Skeletal muscle tissue (tissue), 3 donors: ENCODE measurements at regions not wholly inside any gene's neighbourhood (a gene's known extent, or its start where the extent isn't known, plus 50 kb on each side); places are given as distances from the start of the nearest gene placed in this dataset.
A peak's percentile ranks its signal among the peaks of the same experiment; 100 is the strongest.

Experiments
- H3K27ac ChIP-seq: one replicate; pipeline ENCODE4 v1.7.0; 2013; ENCODE audit warnings: mild to moderate bottlenecking, low read depth, low read length, inconsistent platforms
- H3K27me3 ChIP-seq, 3 donors: one replicate each; pipeline ENCODE4 v1.7.0; 2013; ENCODE audit warnings: low read length in 3 of 3; ENCODE audit not compliant: control insufficient read depth in 3 of 3, insufficient read depth in 3 of 3
- H3K36me3 ChIP-seq, 3 donors: one replicate each; pipeline ENCODE4 v1.7.0; 2013; ENCODE audit warnings: low read length in 3 of 3; ENCODE audit not compliant: control insufficient read depth in 3 of 3, insufficient read depth in 3 of 3
- H3K4me1 ChIP-seq, 3 donors: one replicate each; pipeline ENCODE4 v1.7.0; 2013; ENCODE audit warnings: low read length in 3 of 3, mild to moderate bottlenecking in 3 of 3; ENCODE audit not compliant: control insufficient read depth in 3 of 3, insufficient read depth in 3 of 3
- H3K4me3 ChIP-seq, 3 donors: one replicate each; pipeline ENCODE4 v1.7.0; 2013; ENCODE audit warnings: low read length in 3 of 3
- H3K9ac ChIP-seq, 3 donors: one replicate each; pipeline ENCODE4 v1.7.0; 2013; ENCODE audit warnings: low read length in 3 of 3, mild to moderate bottlenecking in 3 of 3, moderate library complexity in 2 of 3, low read depth in 1 of 3
- H3K9me3 ChIP-seq, 3 donors: one replicate each; pipeline ENCODE4 v1.7.0; 2013; ENCODE audit warnings: low read length in 3 of 3; ENCODE audit not compliant: control insufficient read depth in 3 of 3
- donor health status: Osteomylitis.

DNA sequence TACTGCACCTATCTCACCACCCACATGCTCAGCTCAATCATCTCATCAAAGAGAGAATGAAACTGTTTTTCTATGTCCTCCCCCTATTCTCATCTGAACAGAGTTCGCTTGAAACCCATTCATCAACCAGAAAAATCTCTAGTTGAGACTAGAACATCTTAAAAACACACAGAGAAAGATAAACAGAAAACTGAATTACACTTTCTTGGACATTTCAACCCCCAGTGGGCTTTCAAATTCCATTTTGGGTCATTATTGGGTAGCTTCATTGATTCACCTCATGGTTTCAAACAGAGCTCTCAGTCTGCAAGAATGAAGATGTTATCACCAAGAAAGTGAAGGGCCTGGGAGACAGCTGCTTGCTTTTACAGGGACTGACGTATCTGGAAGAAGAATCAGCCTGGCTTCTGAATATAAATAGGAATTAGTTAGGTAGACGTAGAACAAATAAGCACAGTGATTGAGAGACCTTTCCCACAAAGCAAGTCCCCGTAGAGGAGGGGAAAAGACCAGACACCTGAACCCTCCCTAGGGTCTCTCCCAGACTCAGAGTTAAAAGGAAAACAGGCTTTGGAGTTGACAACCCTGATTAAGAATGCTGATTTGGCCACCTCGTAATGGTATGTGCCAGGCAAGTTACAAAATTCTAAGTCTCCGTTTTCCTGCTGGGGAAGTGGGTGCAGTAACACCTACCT is 155.7 kb downstream of the BBOX1 start:
- H3K27me3 ChIP-seq: no peaks in the 10 kb centered on the region
- H3K4me1 ChIP-seq: peaks cover 4 to 15% (median 11%) of the 10 kb centered on the region in 3 donors
- H3K4me3 ChIP-seq: no peak overlapping the region
- no peaks in the 10 kb centered on the region for H3K36me3 ChIP-seq
- no peak overlapping the region for H3K27ac ChIP-seq
- peak overlapping the region in 1 of 3 donors; percentile 7 for H3K9ac ChIP-seq
- H3K9me3 ChIP-seq: no peaks in the 10 kb centered on the region

DNA sequence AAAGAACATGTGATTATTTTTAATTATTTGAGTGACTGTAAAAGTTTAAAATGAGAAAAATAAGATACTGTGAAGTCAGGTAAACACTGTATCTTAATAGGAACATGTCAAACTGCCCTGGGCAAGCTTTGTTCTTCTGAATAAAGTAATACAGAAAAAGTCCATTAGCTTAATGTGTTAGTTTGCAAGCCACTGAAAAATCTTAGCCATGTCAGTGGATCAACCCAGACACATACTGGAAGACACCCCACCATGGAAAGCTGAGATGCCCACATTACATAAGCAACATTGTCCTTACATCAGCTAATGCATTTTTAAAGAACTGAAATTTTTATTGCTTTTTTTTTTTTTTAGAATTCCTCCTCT is 155.2 kb downstream of the BBOX1 start:
- Histone ChIP-seq H3K27ac (no peak overlapping the region), H3K36me3 (no peaks in the 10 kb centered on the region), H3K4me3 (no peak overlapping the region), H3K9ac (no peak overlapping the region), H3K27me3 (no peaks in the 10 kb centered on the region), H3K4me1 (peaks cover 0 to 12% (median 8%) of the 10 kb centered on the region in 3 donors), H3K9me3 (no peaks in the 10 kb centered on the region)

DNA sequence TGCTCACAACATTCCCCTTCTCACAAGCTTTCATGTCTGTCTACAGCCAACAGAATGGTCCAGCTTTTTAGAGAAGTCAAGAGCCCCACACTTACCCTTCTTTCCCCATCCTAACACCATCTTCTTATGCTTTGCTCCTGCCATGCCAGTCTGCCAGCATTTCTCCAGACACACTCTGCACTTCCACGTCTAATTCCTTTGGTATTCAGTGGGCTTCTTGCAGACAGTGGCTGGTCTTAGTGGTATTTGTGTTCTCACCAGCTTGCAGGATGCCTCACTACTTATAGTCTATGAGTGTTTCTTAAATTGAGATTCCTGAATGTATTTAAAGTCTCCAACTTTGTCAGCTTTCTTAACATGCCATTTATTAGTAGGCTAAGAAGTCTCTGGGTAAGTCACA is 154.4 kb downstream of the BBOX1 start:
- Histone ChIP-seq H3K9ac (no peak overlapping the region), H3K36me3 (no peaks in the 10 kb centered on the region), H3K27me3 (no peaks in the 10 kb centered on the region), H3K27ac (no peak overlapping the region), H3K4me3 (no peak overlapping the region), H3K4me1 (peaks cover 0 to 8% (median 7%) of the 10 kb centered on the region in 3 donors), H3K9me3 (no peaks in the 10 kb centered on the region)

DNA sequence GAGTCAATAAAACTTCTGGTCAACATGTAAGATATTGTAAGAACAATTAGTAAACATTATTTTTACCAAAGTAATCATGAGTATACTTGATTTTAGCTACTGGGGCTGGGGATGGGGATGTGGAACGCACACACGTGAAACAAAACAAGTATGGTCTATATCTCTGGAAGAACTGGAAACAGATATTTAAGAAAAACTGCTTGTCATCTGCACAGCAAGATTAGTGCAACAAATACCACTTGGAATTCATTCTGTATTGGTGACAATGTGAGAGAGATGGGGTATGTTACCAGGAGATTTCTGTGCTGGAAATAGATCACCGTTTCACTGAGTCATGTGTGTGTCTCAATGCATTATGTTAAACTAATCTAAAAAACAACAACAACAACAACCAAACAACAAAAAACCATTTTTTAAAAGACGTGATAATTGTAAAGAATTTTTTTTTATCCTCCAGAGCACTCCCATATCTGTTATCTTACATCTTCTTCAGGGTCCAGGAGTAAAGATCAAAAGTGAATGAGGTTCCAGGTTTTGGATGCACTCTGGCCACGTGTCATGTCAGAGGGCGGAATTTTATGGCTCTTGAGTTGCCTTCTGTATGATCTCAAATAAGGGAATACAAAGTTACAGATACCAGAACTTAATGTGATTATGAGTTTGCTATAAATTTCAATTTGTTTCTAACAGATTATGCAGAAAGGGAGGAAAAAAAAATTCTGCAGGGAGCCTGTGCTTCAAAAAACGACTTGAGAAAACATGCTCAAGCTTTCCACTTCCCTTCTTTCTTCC is 153.0 kb downstream of the BBOX1 start:
- H3K27me3 ChIP-seq: no peaks in the 10 kb centered on the region
- no peaks in the 10 kb centered on the region for H3K36me3 ChIP-seq
- no peak overlapping the region for H3K4me3 ChIP-seq
- H3K9ac ChIP-seq: no peak overlapping the region
- no peaks in the 10 kb centered on the region for H3K9me3 ChIP-seq
- H3K4me1 ChIP-seq: peaks cover 0 to 9% (median 8%) of the 10 kb centered on the region in 3 donors
- H3K27ac ChIP-seq: no peak overlapping the region

DNA sequence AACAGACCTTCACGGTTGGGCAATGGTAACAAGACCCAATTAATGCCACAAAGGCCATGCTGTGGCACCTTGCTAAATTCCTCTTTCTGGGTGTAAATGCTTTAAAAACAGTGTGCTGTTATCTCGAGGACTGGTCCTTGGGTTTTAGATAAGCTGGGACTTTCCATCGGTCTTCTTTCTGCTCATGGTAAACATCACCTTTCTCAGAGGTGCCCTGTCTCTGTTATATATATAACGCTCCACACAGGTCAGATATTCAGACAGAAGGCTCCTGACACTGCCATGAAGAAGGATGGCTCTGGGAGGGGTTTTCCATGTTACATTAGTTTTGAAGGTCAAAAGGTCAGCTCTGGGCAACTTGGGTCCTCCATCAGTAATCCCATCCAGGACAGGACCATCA is 151.6 kb downstream of the BBOX1 start:
- Histone ChIP-seq H3K4me1 (peaks cover 0 to 12% (median 6%) of the 10 kb centered on the region in 3 donors), H3K36me3 (no peaks in the 10 kb centered on the region), H3K4me3 (no peak overlapping the region), H3K9me3 (no peaks in the 10 kb centered on the region), H3K27me3 (no peaks in the 10 kb centered on the region), H3K9ac (no peak overlapping the region), H3K27ac (no peak overlapping the region)

DNA sequence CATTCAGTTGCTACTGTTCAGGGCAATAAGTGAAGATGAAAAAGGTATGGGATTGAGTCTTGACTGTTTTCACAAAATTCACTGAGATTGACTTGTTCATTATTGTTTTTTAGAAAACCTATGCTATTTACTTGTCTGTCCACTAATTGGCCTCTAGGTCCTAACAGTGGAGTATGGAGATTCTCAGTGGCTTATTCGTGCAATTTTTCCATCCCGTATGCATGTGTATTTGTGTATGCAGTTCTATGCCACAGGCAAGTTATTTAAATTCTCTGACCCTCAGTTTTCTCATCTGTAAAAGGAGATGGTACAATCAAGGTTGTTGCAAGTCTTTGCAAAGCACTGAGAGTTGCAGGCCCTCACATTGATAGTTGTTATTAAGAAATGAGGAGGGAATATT is 151.0 kb downstream of the BBOX1 start:
- Histone ChIP-seq H3K9ac (no peak overlapping the region), H3K27ac (no peak overlapping the region), H3K4me3 (no peak overlapping the region), H3K27me3 (no peaks in the 10 kb centered on the region), H3K4me1 (peaks cover 0 to 10% (median under 1%) of the 10 kb centered on the region in 3 donors), H3K36me3 (no peaks in the 10 kb centered on the region), H3K9me3 (no peaks in the 10 kb centered on the region)

DNA sequence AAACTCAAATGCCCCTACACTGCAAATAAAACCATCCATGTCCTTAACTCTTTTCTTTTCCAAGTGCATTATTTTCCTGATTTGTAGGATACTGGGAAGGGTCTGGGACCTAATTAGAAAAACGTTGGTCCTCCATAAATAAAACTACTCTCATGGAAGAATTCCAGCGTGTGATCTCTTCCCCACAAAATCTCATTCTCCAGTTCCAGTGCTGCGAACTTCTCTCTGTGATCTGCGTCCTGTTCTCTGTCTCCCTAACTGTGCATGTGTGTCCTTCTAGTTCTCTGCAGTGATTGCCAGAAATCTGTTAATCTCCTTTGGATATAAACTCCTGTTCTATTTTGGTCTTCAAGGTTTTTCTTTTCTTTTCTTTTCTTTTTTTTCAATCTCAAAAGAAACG is 148.1 kb downstream of the BBOX1 start:
- Histone ChIP-seq H3K4me1 (peaks cover 0 to 5% (median 0%) of the 10 kb centered on the region in 3 donors), H3K9ac (no peak overlapping the region), H3K36me3 (no peaks in the 10 kb centered on the region), H3K4me3 (no peak overlapping the region), H3K27ac (no peak overlapping the region), H3K27me3 (no peaks in the 10 kb centered on the region), H3K9me3 (no peaks in the 10 kb centered on the region)

DNA sequence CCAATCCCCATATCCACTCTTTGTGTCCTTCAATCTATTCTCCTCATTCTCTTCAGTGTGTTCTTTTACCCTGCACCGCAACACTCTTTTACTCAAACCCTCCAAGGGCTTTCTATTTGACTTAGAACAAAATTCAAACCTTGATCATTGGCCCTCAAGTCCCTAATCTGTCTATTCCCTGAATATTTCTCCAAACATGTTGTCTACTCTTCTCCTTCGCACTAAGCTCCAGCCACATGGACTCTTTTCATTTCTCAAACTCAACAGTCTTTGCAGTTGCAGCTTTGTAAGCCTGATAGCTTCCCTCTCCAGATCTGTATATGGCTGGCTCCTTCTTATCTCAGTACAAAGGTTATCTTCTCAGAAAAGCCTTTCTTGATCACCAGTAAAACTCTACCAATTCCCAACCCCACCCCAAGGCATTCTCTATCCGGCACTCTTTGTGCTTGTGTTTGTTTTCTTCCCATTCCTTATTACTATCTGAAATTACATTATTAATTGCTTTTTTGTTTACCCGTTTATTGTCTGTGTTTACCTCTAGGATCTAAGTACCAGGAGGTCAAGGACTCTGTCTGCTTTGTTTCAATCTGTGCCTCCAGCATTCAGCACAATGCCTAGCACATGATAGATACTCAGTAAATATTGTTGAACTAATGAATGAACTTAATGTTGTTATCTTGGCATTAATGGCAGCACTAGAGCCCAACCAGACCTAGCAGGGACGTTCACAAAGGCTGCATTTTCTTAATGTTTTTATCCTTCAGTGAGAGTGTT is 147.4 kb downstream of the BBOX1 start:
- Histone ChIP-seq H3K4me3 (no peak overlapping the region), H3K9me3 (no peaks in the 10 kb centered on the region), H3K36me3 (no peaks in the 10 kb centered on the region), H3K9ac (no peak overlapping the region), H3K27ac (no peak overlapping the region), H3K27me3 (no peaks in the 10 kb centered on the region), H3K4me1 (peaks cover 0 to 5% (median 0%) of the 10 kb centered on the region in 3 donors)

DNA sequence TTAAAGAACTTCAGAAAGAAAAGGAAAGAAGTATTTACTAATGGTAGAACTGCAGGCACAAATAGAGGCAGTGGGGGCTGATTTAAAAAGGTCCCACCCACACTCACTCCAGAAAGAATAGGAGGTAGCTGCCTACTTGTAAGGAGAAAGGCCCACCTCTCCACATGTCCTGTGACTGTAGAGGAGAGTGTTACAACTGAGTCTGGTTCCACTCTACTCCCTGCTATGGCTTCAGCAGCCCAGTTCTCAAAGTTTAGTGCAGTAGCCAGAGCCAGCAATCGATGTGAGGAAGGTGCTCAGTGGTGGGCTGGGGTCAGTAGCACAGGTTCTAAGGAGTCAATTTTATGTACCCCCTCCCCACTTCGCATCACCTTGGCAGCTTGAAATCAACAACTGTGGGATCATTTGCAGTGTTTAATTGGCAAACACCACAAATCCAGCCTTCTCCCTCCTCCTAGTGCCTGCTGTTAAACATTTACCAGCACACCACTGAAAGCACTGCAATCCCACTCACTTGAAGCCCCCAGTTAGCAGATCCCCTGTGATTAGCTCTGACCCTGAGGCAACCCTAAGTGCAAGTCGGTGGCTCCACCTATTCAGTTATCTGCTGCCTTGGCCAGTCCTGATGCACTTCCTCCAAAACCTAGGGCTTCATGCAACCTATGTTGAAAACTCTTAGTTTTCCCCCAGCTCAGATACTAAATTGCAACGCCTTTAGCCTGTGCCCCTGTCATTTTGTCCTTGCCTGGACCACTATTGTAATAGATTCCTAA is 146.6 kb downstream of the BBOX1 start:
- Histone ChIP-seq H3K9ac (no peak overlapping the region), H3K36me3 (no peaks in the 10 kb centered on the region), H3K27me3 (no peaks in the 10 kb centered on the region)

More for the DNA sequence above, 146.6 kb downstream of the BBOX1 start:
- peaks cover 0 to 5% (median 0%) of the 10 kb centered on the region in 3 donors for H3K4me1 ChIP-seq
- no peak overlapping the region for H3K27ac ChIP-seq
- H3K9me3 ChIP-seq: no peaks in the 10 kb centered on the region
- no peak overlapping the region for H3K4me3 ChIP-seq
